GM12878 (cell line): ENCODE measurements at regions not wholly inside any gene's neighbourhood (a gene's known extent, or its start where the extent isn't known, plus 50 kb on each side); places are given as distances from the start of the nearest gene placed in this dataset.

ENCODE experiments used
- ATAC-seq: fragments of 200-7000 bp; cut with Tn5 transposase; 3 replicates; pipeline ENCODE4 v1.9.1; 2020; ENCODE audit warnings: mild to moderate bottlenecking, moderate library complexity
- BruUV-seq: library from RNA; stranded (reverse); fragments of 400-500 nt; replicated peaks from 2 replicates; lab custom pipeline; 2021; lab: Mats Ljungman, UMichigan
- CTCF ChIA-PET: fragments of 300-600 bp; sonication (Branson Sonifier 250); formaldehyde crosslinking; extraction: SDS; loops from one replicate; lab custom pipeline; 2021; ENCODE audit warnings: inconsistent platforms; lab: Yijun Ruan, JAX
- POLR2A ChIA-PET: fragments of 350-600 bp; formaldehyde crosslinking; extraction: SDS; loops from one replicate; lab custom pipeline; 2021; ENCODE audit warnings: inconsistent platforms; lab: Charles Lee
- RAD21 ChIA-PET: fragments of 300-600 bp; sonication (Branson Sonifier 250); formaldehyde crosslinking; loops from one replicate; lab custom pipeline; 2023; ENCODE audit warnings: antibody characterized with exemption; ENCODE audit not compliant: unreplicated experiment; lab: Charles Lee
- SMC1A ChIA-PET: fragments of 300-600 bp; sonication (Branson Sonifier 250); formaldehyde crosslinking; loops from one replicate; lab custom pipeline; 2023; ENCODE audit not compliant: unreplicated experiment, uncharacterized antibody; lab: Charles Lee
- DNase-seq: peaks from one replicate; pipeline ENCODE4 v3.0.0-alpha.2; 2011; ENCODE audit warnings: low read depth, low spot score
- FAIRE-seq: peaks from 3 replicates; lab custom pipeline; 2011; peaks lifted over from hg19 to GRCh38; lab: Jason Lieb, UNC
- H2AFZ ChIP-seq: 2 replicates; pipeline ENCODE4 v1.6.0; 2011; ENCODE audit warnings: low read depth, low read length, control low read depth; ENCODE audit not compliant: control insufficient read depth
- H3K27ac ChIP-seq: 2 replicates; pipeline ENCODE4 v1.5.1; 2011; ENCODE audit warnings: control low read depth; ENCODE audit not compliant: control insufficient read depth, insufficient read depth
- H3K27me3 ChIP-seq, 2 experiments: replicated peaks in 1 of 2; 2 replicates each; pipeline versions ENCODE4 v1.6.0 to v1.6.1; 2011; ENCODE audit warnings: low read length in 1 of 2; ENCODE audit not compliant: control insufficient read depth in 2 of 2, insufficient read depth in 2 of 2
- H3K36me3 ChIP-seq, 2 experiments: 2 replicates each; pipeline ENCODE4 v1.5.1; 2011; ENCODE audit warnings: low read length in 1 of 2; ENCODE audit not compliant: control insufficient read depth in 2 of 2, insufficient read depth in 2 of 2
- H3K4me1 ChIP-seq: 2 replicates; pipeline ENCODE4 v1.6.1; 2011; ENCODE audit warnings: mild to moderate bottlenecking, low read length, moderate library complexity, mixed read lengths; ENCODE audit not compliant: control insufficient read depth, insufficient read depth
- H3K4me2 ChIP-seq: 2 replicates; pipeline ENCODE4 v1.6.0; 2011; ENCODE audit warnings: control low read depth; ENCODE audit not compliant: control insufficient read depth, insufficient read depth
- H3K4me3 ChIP-seq: fragments of 200-600 bp; sonication (generic); 2 replicates; pipeline ENCODE4 v1.5.1; 2016
- H3K79me2 ChIP-seq: 2 replicates; pipeline ENCODE4 v1.6.0; 2011; ENCODE audit warnings: low read length; ENCODE audit not compliant: control insufficient read depth, insufficient read depth
- H3K9ac ChIP-seq: 2 replicates; pipeline ENCODE4 v1.8.0; 2011; ENCODE audit warnings: low read length, control low read depth, mixed read lengths; ENCODE audit not compliant: control insufficient read depth, insufficient read depth
- H3K9me3 ChIP-seq: replicated peaks from 3 replicates; pipeline ENCODE4 v1.5.1; 2011; ENCODE audit warnings: mild to moderate bottlenecking, low read length; ENCODE audit not compliant: control insufficient read depth, insufficient read depth
- H4K20me1 ChIP-seq: 2 replicates; pipeline ENCODE4 v1.6.0; 2011; ENCODE audit not compliant: control insufficient read depth, insufficient read depth
- BRCA1 ChIP-seq: IDR thresholded peaks from 2 replicates; pipeline ENCODE4 v1.6.1; 2011; ENCODE audit warnings: low read depth, low read length, improper control_type of control experiment
- DPF2 ChIP-seq: fragments of 450-650 bp; IDR thresholded peaks from 2 replicates; pipeline ENCODE4 v1.6.1; 2017; ENCODE audit warnings: mild to moderate bottlenecking
- FOXK2 ChIP-seq: fragments of 450-650 bp; IDR thresholded peaks from 2 replicates; pipeline ENCODE4 v1.6.1; 2017; ENCODE audit warnings: mild to moderate bottlenecking, moderate library complexity
- GABPA ChIP-seq: IDR thresholded peaks from 2 replicates; pipeline ENCODE4 v1.6.1; 2014; ENCODE audit warnings: antibody characterized with exemption, low read depth, mild to moderate bottlenecking, inconsistent platforms
- IKZF1 ChIP-seq: fragments of 450-650 bp; conservative IDR thresholded peaks from 2 replicates; pipeline ENCODE4 v1.6.1; 2017; ENCODE audit warnings: antibody characterized with exemption, mild to moderate bottlenecking
- JUNB ChIP-seq: IDR thresholded peaks from 2 replicates; pipeline ENCODE4 v1.6.1; 2016; ENCODE audit warnings: antibody characterized with exemption, mild to moderate bottlenecking
- LARP7 ChIP-seq: fragments of 450-650 bp; IDR thresholded peaks from 2 replicates; pipeline ENCODE4 v1.6.1; 2017; ENCODE audit warnings: mild to moderate bottlenecking
- RBBP5 ChIP-seq: fragments of 200-600 bp; sonication (generic); conservative IDR thresholded peaks from 2 replicates; pipeline ENCODE4 v1.6.1; 2016
- RCOR1 ChIP-seq: conservative IDR thresholded peaks from 2 replicates; pipeline ENCODE4 v1.6.1; 2012; ENCODE audit warnings: low read depth, low read length, improper control_type of control experiment
- SMAD5 ChIP-seq: IDR thresholded peaks from 2 replicates; pipeline ENCODE4 v1.6.1; 2016; ENCODE audit warnings: antibody characterized with exemption, low read depth
- SRF ChIP-seq, 2 experiments: IDR thresholded peaks; 2 replicates each; pipeline ENCODE4 v1.6.1; 2011; ENCODE audit warnings: low read depth in 2 of 2, low read length in 2 of 2, mild to moderate bottlenecking in 1 of 2, moderate library complexity in 1 of 2
- SUPT20H ChIP-seq: IDR thresholded peaks from 2 replicates; pipeline ENCODE4 v1.6.1; 2011; ENCODE audit warnings: low read depth, mild to moderate bottlenecking, low read length, moderate library complexity, borderline replicate concordance; ENCODE audit not compliant: control insufficient read depth
- TCF12 ChIP-seq: IDR thresholded peaks from 2 replicates; pipeline ENCODE4 v1.6.1; 2011; ENCODE audit warnings: low read depth, mild to moderate bottlenecking, low read length
- WGBS: methylation state at CpG from one replicate; pipeline ENCODE4 v1.1.6; 2016; ENCODE audit warnings: low lambda C conversion rate; ENCODE audit not compliant: insufficient replicate concordance, insufficient coverage; ENCODE audit errors: missing lambda C conversion rate; 5-methylcytosine and 5-hydroxymethylcytosine counted together
- in situ Hi-C: fragments of 300-500 bp; cut with MboI; formaldehyde crosslinking; loops from 9 replicates; pipeline ENCODE4 v1.14.3; 2018; ENCODE audit warnings: mixed read lengths
- intact Hi-C: fragments of 100-400 bp; cut with micrococcal nuclease; formaldehyde crosslinking; loops from one replicate; pipeline ENCODE4 v1.14.2; 2022; ENCODE audit not compliant: unreplicated experiment
- TF ChIP-seq, protein P1 (sequence below): fragments of 450-650 bp; formaldehyde crosslinking; IDR thresholded peaks from 2 replicates; pipeline ENCODE4 v1.5.0; 2022; ENCODE audit warnings: mild to moderate bottlenecking, missing genetic modification characterization
- TF ChIP-seq, protein P2 (sequence below): IDR thresholded peaks from 2 replicates; pipeline ENCODE4 v1.6.1; 2011; ENCODE audit warnings: low read depth, mild to moderate bottlenecking, low read length, moderate library complexity, borderline replicate concordance; ENCODE audit errors: extremely low read depth
- TF ChIP-seq, protein P3 (sequence below): fragments of 450-650 bp; IDR thresholded peaks from 2 replicates; pipeline ENCODE4 v1.6.1; 2018; ENCODE audit warnings: mild to moderate bottlenecking, low read depth, moderate library complexity; ENCODE audit not compliant: partially characterized antibody

DNA sequence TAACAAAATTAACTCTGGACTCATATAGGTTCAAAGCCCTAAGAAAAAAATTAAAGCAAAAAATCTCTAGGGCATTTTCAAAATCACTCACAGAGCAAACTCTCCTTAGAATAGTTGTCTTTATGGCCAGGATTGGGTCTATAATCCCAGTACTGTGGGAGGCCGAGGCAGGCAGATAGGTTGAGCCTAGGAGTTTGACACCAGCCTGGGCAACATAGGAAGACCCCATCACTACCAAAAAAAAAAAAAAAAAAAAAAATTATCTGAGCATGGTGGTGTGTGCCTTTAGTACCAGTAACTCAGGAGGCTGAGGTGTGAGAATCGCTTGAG, 378.1 kb upstream of the TGFBR2 start (continued):
- TF ChIP-seq, protein P1, sequence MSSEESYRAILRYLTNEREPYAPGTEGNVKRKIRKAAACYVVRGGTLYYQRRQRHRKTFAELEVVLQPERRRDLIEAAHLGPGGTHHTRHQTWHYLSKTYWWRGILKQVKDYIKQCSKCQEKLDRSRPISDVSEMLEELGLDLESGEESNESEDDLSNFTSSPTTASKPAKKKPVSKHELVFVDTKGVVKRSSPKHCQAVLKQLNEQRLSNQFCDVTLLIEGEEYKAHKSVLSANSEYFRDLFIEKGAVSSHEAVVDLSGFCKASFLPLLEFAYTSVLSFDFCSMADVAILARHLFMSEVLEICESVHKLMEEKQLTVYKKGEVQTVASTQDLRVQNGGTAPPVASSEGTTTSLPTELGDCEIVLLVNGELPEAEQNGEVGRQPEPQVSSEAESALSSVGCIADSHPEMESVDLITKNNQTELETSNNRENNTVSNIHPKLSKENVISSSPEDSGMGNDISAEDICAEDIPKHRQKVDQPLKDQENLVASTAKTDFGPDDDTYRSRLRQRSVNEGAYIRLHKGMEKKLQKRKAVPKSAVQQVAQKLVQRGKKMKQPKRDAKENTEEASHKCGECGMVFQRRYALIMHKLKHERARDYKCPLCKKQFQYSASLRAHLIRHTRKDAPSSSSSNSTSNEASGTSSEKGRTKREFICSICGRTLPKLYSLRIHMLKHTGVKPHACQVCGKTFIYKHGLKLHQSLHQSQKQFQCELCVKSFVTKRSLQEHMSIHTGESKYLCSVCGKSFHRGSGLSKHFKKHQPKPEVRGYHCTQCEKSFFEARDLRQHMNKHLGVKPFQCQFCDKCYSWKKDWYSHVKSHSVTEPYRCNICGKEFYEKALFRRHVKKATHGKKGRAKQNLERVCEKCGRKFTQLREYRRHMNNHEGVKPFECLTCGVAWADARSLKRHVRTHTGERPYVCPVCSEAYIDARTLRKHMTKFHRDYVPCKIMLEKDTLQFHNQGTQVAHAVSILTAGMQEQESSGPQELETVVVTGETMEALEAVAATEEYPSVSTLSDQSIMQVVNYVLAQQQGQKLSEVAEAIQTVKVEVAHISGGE (CRISPR knock-in tag), result no peak
- TF ChIP-seq, protein P2, sequence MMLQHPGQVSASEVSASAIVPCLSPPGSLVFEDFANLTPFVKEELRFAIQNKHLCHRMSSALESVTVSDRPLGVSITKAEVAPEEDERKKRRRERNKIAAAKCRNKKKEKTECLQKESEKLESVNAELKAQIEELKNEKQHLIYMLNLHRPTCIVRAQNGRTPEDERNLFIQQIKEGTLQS, result no peak
- TF ChIP-seq LARP7, result no peak

DNA sequence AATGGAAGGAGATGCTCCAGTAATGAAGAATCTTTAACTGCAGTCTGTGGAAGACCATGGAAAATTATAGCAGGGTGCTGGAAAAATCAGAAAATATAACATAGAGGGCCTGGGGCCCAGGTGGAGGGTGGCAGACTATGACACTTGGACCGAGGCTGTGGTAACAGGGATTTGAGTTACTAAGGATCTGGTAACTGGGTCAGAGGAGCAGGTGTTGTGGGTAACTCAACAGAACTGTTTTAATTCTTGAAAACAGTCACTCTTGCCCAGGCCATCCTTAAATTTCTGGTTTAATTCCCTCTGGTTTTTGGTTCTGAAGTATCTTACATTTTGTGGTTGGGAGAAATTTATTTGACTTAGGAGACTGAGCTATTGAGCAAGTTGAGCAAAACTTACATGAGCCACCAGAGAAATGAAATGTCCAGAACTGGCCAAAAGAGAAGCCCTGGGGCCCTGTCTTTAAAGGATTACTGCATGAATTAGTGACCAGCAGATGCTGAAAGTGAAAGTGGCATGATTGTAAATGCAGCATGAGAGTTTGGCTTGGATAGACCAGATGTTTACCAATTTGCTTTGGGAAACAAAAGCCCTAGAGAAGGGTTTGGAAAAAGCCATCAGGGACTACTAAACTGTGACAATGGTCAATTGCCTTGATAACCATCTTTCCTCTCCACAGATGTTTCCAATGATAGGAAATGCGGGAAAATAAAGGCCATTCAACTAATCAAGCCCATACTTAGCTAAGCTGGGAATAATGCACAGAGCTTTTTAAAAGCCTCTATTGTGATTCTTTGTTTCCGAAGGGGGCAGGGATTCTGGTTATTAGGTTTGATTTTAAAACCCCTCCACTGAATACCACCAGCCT, 374.9 kb upstream of the TGFBR2 start:
- H3K4me2 ChIP-seq, result no peak overlapping the region
- 6% methylated on average over 3 of the region's 3 CpGs for WGBS
- RAD21 ChIA-PET, result no interaction called here
- no peaks in the 10 kb centered on the region for H3K4me1 ChIP-seq
- FAIRE-seq (no peak), ATAC-seq (no peak), DNase-seq (no peak)
- H3K4me3 ChIP-seq, result no peak overlapping the region
- no peak overlapping the region for H3K27ac ChIP-seq
- TF ChIP-seq SRF (IDR thresholded peaks at IDR 0.05; ENCODE audit: low read depth in 2 of 2, low read length in 2 of 2) (no peak), BRCA1 (no peak), IKZF1 (no peak), RBBP5 (no peak), SMAD5 (no peak), JUNB (no peak), RCOR1 (no peak), DPF2 (no peak), FOXK2 (no peak), TCF12 (no peak), GABPA (no peak), SUPT20H (no peak)
- TF ChIP-seq, protein P3, sequence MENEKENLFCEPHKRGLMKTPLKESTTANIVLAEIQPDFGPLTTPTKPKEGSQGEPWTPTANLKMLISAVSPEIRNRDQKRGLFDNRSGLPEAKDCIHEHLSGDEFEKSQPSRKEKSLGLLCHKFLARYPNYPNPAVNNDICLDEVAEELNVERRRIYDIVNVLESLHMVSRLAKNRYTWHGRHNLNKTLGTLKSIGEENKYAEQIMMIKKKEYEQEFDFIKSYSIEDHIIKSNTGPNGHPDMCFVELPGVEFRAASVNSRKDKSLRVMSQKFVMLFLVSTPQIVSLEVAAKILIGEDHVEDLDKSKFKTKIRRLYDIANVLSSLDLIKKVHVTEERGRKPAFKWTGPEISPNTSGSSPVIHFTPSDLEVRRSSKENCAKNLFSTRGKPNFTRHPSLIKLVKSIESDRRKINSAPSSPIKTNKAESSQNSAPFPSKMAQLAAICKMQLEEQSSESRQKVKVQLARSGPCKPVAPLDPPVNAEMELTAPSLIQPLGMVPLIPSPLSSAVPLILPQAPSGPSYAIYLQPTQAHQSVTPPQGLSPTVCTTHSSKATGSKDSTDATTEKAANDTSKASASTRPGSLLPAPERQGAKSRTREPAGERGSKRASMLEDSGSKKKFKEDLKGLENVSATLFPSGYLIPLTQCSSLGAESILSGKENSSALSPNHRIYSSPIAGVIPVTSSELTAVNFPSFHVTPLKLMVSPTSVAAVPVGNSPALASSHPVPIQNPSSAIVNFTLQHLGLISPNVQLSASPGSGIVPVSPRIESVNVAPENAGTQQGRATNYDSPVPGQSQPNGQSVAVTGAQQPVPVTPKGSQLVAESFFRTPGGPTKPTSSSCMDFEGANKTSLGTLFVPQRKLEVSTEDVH, result no peak
- no peak overlapping the region for H2AFZ ChIP-seq
- no peaks in the 10 kb centered on the region for H3K27me3 ChIP-seq
- no peaks in the 10 kb centered on the region for H3K36me3 ChIP-seq
- in situ Hi-C loops (no loop called here), intact Hi-C loops (no loop called here)
- SMC1A ChIA-PET, result no interaction called here
- CTCF ChIA-PET, result interaction anchor here (0.8 kb wide), 1 partner anchor 219 kb away, joined by 3 read pairs; no protein-coding TSS in a partner anchor
- no peaks in the 10 kb centered on the region for H3K79me2 ChIP-seq
- H3K9ac ChIP-seq, result no peak overlapping the region
- no peaks in the 10 kb centered on the region for H3K9me3 ChIP-seq
- no TSS peak for BruUV-seq
- POLR2A ChIA-PET, result no interaction called here
- no peaks in the 10 kb centered on the region for H4K20me1 ChIP-seq
